Fibroblast of peridontal ligament (primary cell): ENCODE measurements at regions not wholly inside any gene's neighbourhood (a gene's known extent, or its start where the extent isn't known, plus 50 kb on each side); places are given as distances from the start of the nearest gene placed in this dataset.
"Not testable (repeated sequence)": the region's sequence is repeated elsewhere in the genome, so short reads cannot be mapped to it uniquely, and the experiment has no call there.

Source experiments
- DNase-seq: peaks from one replicate; pipeline ENCODE4 v3.0.0-alpha.2; 2010; ENCODE audit errors: extremely low read depth

GRCh38 chr5:143898916-143899591, 87.1 kb downstream of the HMHB1 start:
- no peak for DNase-seq

- DNase-seq: no peak
These were observed 97.0 kb downstream of the HMHB1 start for GRCh38 chr5:143908959-143909358.

DNA sequence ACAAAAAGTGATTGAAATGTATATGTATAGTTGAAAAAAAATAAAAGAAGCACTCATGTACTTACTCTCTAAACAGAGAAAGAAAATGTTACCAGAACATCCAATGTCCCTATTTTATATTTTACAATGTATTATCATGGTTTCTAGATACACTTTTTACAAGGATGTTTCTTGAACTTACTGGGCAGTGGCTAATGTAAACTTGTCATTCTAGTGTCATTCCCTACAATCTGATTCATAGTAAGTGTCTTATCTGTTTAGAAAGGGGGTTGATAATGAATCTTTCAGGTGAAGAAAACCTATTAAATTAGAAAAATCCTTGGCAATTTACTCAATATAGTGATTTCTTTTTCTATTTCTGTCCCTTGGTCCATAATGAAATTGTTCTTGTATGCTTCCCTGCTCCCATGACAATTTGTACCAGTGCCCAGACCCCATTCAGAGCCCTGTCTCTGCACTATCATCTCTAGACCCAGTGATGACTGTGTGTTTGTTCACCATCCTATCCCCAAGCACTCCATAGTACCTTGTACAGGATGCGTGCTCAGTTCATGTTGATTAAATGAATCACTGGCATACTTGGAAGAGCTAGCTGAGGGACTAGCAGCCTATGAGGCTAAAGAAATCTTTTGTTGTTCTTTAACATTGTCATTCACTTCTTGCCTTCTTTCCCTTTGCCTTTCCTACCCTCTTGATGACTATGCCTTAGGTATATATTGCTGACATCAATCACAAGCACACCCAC, 101.2 kb downstream of the HMHB1 start:
- peak; percentile 58 for DNase-seq

- DNase-seq: peak; percentile 65
These were observed 102.8 kb downstream of the HMHB1 start for GRCh38 chr5:143914756-143915155.

GRCh38 chr5:143916451-143916850, 104.5 kb downstream of the HMHB1 start:
- DNase-seq: peak; percentile 17

DNA sequence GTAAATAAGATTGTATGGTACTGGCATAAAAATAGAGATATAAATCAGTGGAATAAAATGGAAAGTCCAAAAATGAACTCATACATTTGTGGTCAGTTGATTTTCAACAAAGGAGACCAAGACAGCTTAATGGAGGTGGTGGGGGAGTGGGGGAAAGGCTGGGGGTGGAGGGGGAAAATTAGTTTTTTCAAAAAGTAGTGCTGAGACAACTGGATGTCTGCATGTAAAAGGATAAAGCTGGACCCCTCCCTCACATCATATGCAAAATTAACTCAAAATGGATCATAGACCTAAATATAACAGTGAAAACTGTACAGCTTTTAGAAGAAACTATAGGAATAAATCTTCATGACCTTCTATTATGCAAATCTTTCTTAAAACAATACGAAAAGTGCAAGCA, 107.0 kb downstream of the HMHB1 start:
- no peak for DNase-seq

GRCh38 chr5:143920772-143921171, 108.8 kb downstream of the HMHB1 start:
- peak; percentile 69 for DNase-seq

GRCh38 chr5:143921525-143922311, 109.8 kb downstream of the HMHB1 start:
- peak; percentile 99 for DNase-seq

GRCh38 chr5:143922718-143923117, 110.8 kb downstream of the HMHB1 start:
- DNase-seq: peak; percentile 84

GRCh38 chr5:143923634-143924266, 111.8 kb downstream of the HMHB1 start:
- DNase-seq: no peak

DNA sequence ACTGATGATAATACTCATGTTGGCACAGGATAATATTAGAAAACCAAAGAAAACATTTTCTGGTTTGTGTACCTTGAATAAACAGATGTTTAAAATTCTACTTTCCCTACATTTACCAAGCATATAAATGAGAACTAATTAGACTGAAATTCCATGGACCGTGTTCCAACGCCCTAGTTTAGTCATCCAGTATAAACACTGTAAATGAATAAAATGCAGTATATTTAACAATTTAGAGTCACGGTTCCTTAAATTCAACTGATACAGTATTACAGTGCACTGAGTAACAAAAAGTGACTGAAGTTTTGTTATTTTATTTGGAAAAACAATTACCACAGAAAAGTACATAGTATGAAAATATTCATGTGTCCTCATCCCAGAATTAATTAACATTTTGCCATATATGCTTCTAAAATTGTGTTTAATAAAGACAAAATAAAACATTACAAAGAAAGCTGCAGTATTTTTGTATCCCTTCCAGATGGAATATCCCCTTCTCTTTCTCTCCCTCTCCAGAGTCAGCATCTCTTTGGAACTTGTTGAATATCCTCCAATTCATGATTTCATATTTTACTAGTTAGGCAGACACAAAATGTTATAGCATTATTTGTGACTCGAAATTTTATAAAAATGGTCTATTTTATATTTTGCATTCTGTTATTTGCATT, 112.5 kb downstream of the HMHB1 start:
- peak; percentile 52 for DNase-seq

DNA sequence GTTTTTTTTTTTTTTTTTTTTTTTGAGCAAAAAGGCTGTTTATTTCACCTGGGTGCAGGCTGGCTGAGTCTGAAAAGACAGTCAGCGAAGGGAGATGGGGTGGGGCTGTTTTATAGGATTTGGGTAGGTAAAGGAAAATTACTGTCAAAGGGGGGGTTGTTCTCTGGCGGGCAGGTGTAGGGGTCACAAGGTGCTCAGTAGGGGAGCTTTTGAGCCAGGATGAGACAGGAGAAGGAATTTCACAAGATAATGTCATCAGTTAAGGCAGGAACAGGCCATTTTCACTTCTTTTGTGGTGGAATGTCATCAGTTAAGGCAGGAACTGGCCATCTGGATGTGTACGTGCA, 113.0 kb downstream of the HMHB1 start:
- not testable (repeated sequence) for DNase-seq

- DNase-seq: no peak
These were observed 117.5 kb downstream of the HMHB1 start for GRCh38 chr5:143929486-143929885.

GRCh38 chr5:143930561-143930960, 118.6 kb downstream of the HMHB1 start:
- no peak for DNase-seq

DNA sequence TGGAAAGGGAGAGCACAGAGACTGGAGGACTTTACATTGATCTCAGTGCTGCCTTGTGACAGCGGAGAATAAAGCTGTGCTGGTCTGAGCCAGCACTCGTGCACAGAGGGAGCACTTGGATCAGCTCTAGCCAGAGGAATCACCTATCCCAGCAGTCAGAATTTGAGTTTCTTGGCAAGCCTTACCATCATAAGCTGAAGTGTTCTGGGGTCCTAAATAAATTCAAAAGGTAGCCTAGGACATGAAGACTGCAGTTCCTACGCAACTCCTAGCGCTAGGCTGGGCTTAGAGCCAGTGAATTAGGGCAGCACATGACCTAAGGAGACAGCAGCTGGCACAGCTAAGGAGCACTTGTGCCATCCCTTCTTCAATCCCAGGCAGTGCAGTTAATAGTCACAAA, 119.5 kb downstream of the HMHB1 start:
- DNase-seq: no peak

DNA sequence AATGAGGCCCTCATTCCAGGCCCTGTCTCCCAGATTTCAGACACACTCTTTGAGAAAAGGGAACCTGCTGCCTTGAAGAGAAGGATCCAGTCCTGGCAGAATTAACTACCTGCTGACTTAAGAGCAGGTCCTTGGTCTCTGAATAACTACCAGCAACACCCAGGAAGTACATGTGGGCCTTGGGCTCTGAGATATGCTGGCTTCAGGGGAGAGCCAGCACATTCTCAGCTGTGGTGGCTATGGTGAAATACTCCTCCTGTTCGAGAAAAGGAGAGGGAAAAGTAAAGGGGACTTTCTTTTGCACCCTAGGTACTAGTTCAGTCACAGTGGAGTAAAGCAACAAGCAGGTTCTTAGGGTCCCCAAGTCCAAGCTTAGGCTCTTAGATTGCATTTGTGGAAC, 120.0 kb downstream of the HMHB1 start:
- DNase-seq: no peak

DNA sequence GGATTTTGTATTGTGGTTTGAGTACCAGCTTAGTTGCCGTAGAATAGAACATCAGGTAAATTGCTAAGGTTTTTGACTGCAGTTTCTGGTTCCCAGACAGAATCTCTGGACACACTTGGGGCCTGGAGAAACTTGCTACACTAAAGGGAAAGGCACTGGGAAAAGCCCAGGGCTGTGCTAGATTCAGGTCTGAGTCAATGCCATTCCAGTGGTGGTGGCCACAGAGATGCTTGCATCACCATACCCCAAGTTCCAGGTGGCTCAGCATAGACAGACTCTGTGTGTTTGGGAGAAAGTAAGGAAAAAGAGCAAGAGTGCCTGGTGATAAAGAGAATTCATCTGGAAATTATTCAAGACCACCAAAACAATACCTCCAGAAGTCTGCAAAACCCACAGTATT, 120.6 kb downstream of the HMHB1 start:
- DNase-seq: no peak

DNA sequence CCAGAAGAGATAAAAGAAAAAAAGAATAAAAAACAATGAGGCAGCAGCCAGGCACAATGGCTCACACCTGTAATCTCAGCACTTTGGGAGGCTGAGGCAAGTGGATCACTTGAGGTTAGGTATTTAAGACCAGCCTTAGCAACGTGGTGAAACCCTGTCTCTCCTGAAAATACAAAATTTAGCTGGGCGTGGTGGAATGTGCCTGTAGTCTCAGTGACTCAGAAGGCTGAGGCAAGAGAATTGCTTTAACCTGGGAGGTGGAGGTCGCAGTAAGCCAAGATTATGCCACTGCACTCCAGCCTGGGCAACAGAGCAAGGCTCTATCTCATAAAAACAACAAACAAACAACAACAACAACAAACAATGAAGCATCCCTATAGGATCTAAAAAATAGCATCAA, 121.5 kb downstream of the HMHB1 start:
- no peak for DNase-seq

- DNase-seq: no peak
These were observed 122.9 kb downstream of the HMHB1 start for GRCh38 chr5:143934821-143935220.

DNA sequence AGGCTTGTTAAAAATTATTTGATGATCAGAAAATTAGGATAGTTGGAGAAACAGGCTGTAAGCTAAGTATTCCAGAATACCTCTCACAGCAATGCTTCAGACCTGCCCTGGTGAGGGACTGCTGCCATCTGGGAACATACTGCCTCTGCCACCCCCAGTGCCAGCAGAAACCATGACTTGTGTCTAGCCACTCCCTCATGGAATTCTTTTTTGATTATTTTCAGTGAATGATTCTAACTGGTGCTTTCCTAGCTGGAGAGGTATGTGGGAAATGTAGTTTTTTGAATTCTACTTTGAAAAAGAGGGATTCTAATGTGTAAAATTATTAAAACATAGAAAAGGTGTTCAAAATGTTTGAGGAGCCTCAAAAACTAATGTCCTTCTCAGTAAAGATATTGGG, 126.3 kb downstream of the HMHB1 start:
- DNase-seq: no peak

GRCh38 chr5:143946837-143947236, 134.9 kb downstream of the HMHB1 start:
- DNase-seq: peak; percentile 77

DNA sequence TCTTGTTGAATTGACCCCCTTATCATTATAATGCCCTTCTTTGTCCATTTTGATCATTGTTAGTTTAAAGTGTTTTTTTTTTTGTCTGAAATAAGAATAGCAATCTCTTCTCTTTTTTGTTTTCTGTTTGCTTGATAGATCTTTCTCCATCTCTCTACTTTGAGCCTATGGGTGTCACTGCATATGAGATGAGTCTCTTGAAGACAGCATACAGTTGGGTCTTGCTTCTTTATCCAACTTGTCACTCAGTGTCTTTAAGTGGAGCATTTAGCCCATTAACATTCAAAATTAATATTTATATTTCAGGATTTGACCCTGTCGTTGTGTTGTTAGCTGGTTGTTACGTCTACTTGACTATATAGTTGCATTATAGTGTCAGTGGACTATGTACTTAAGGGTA, 135.4 kb downstream of the HMHB1 start:
- DNase-seq: no peak
